ENCODE measurements at regions not wholly inside any gene's neighbourhood (a gene's known extent, or its start where the extent isn't known, plus 50 kb on each side); places are given as distances from the start of the nearest gene placed in this dataset.
"Not testable (repeated sequence)": the region's sequence is repeated elsewhere in the genome, so short reads cannot be mapped to it uniquely, and the experiment has no call there.

- H3K9me3 ChIP-seq (ENCODE audit: control insufficient read depth, low read length); DNase-seq; H3K27me3 ChIP-seq (ENCODE audit: control insufficient read depth, insufficient read depth); H3K27ac ChIP-seq (ENCODE audit: low read length); H3K4me3 ChIP-seq (ENCODE audit: low read length); H3K4me1 ChIP-seq (ENCODE audit: control insufficient read depth, insufficient read depth, low read length): not testable (repeated sequence)
- intact Hi-C loops (cut with DNase I): loop anchor here in 2 of 4 donors (5.0 to 10.0 kb wide), 2 partner anchors 369 to 371 kb away; no protein-coding TSS in a partner anchor
- WGBS: 92% methylated on average over 6 of the region's 6 CpGs
- peak in 1 of 2 donors; percentile 19 for ATAC-seq
Measured at GRCh38 chr12:131296136-131296535, 342.4 kb downstream of the ADGRD1 start.

- H3K4me1 ChIP-seq (ENCODE audit: control insufficient read depth, insufficient read depth, low read length); H3K4me3 ChIP-seq (ENCODE audit: low read length); H3K27ac ChIP-seq (ENCODE audit: low read length); DNase-seq; H3K9me3 ChIP-seq (ENCODE audit: control insufficient read depth, low read length); H3K27me3 ChIP-seq (ENCODE audit: control insufficient read depth, insufficient read depth): not testable (repeated sequence)
- intact Hi-C loops (cut with DNase I): loop anchor here in 2 of 4 donors (5.0 to 10.0 kb wide), 2 partner anchors 368 to 371 kb away; no protein-coding TSS in a partner anchor
- peak in 1 of 2 donors; percentile 49 for ATAC-seq
- WGBS: 92% methylated on average over 14 of the region's 14 CpGs
Measured at GRCh38 chr12:131296651-131297050, 342.9 kb downstream of the ADGRD1 start.

- peak; percentile 36 to 48 for ATAC-seq
- DNase-seq; H3K9me3 ChIP-seq (ENCODE audit: control insufficient read depth, low read length); H3K27me3 ChIP-seq (ENCODE audit: control insufficient read depth, insufficient read depth); H3K4me3 ChIP-seq (ENCODE audit: low read length); H3K4me1 ChIP-seq (ENCODE audit: control insufficient read depth, insufficient read depth, low read length); H3K27ac ChIP-seq (ENCODE audit: low read length): not testable (repeated sequence)
- intact Hi-C loops (cut with DNase I): loop anchor here in 2 of 4 donors (5.0 to 10.0 kb wide), 2 partner anchors 366 to 369 kb away; no protein-coding TSS in a partner anchor
- 24% methylated on average over 8 of the region's 83 CpGs for WGBS
Measured at GRCh38 chr12:131298526-131299369, 345.0 kb downstream of the ADGRD1 start.

- H3K4me3 ChIP-seq (ENCODE audit: low read length); H3K4me1 ChIP-seq (ENCODE audit: control insufficient read depth, insufficient read depth, low read length); H3K9me3 ChIP-seq (ENCODE audit: control insufficient read depth, low read length); H3K27ac ChIP-seq (ENCODE audit: low read length); H3K27me3 ChIP-seq (ENCODE audit: control insufficient read depth, insufficient read depth); DNase-seq: not testable (repeated sequence)
- intact Hi-C loops (cut with DNase I): loop anchor here in 2 of 4 donors (5.0 to 10.0 kb wide), 2 partner anchors 365 to 368 kb away; no protein-coding TSS in a partner anchor
- peak; percentile 37 to 54 for ATAC-seq
- 57% methylated on average over 5 of the region's 27 CpGs for WGBS
Measured at GRCh38 chr12:131299370-131299701, 345.6 kb downstream of the ADGRD1 start.

- DNase-seq; H3K9me3 ChIP-seq (ENCODE audit: control insufficient read depth, low read length); H3K27ac ChIP-seq (ENCODE audit: low read length); H3K27me3 ChIP-seq (ENCODE audit: control insufficient read depth, insufficient read depth); ATAC-seq; H3K4me1 ChIP-seq (ENCODE audit: control insufficient read depth, insufficient read depth, low read length); H3K4me3 ChIP-seq (ENCODE audit: low read length); intact Hi-C loops (cut with DNase I): not testable (repeated sequence)
- WGBS: 64% methylated on average over 2 of the region's 5 CpGs
Measured at GRCh38 chr12:131303576-131303975, 349.9 kb downstream of the ADGRD1 start.

GRCh38 chr12:131304642-131305041 is 350.9 kb downstream of the ADGRD1 start:
- WGBS: 75% methylated on average over 2 of the region's 6 CpGs
- intact Hi-C loops (cut with DNase I); DNase-seq; H3K4me3 ChIP-seq (ENCODE audit: low read length); H3K27ac ChIP-seq (ENCODE audit: low read length); H3K9me3 ChIP-seq (ENCODE audit: control insufficient read depth, low read length); H3K27me3 ChIP-seq (ENCODE audit: control insufficient read depth, insufficient read depth); ATAC-seq; H3K4me1 ChIP-seq (ENCODE audit: control insufficient read depth, insufficient read depth, low read length): not testable (repeated sequence)

- intact Hi-C loops (cut with DNase I): loop anchor here in 1 of 4 donors (5.0 kb wide), 1 partner anchor 333 kb away; no protein-coding TSS in a partner anchor
- DNase-seq (no peak), ATAC-seq (no peak)
- Histone ChIP-seq H3K27me3 (ENCODE audit: control insufficient read depth, insufficient read depth) (no peaks in the 10 kb centered on the region), H3K4me3 (ENCODE audit: low read length) (no peak overlapping the region), H3K27ac (ENCODE audit: low read length) (no peak overlapping the region), H3K9me3 (ENCODE audit: control insufficient read depth, low read length) (no peaks in the 10 kb centered on the region), H3K4me1 (ENCODE audit: control insufficient read depth, insufficient read depth, low read length) (no peaks in the 10 kb centered on the region)
- 69% methylated on average over 5 of the region's 5 CpGs for WGBS
Measured at GRCh38 chr12:131309700-131310099, 356.0 kb downstream of the ADGRD1 start.

GRCh38 chr12:131310227-131310969 is 356.7 kb downstream of the ADGRD1 start:
- not testable (repeated sequence) for DNase-seq
- intact Hi-C loops (cut with DNase I): loop anchor here in 1 of 4 donors (5.0 kb wide), 1 partner anchor 332 kb away; no protein-coding TSS in a partner anchor

GRCh38 chr12:131311279-131311722 is 357.6 kb downstream of the ADGRD1 start:
- H3K27ac ChIP-seq (ENCODE audit: low read length); H3K4me3 ChIP-seq (ENCODE audit: low read length); H3K27me3 ChIP-seq (ENCODE audit: control insufficient read depth, insufficient read depth); H3K9me3 ChIP-seq (ENCODE audit: control insufficient read depth, low read length); DNase-seq; H3K4me1 ChIP-seq (ENCODE audit: control insufficient read depth, insufficient read depth, low read length): not testable (repeated sequence)
- intact Hi-C loops (cut with DNase I): loop anchor here in 1 of 4 donors (5.0 kb wide), 1 partner anchor 331 kb away; no protein-coding TSS in a partner anchor
- peak in 1 of 2 donors; percentile 45 for ATAC-seq
- 26% methylated on average over 10 of the region's 12 CpGs for WGBS

More at GRCh38 chr12:131310227-131310969, 356.7 kb downstream of the ADGRD1 start:
- not testable (repeated sequence) for ATAC-seq; H3K27me3 ChIP-seq (ENCODE audit: control insufficient read depth, insufficient read depth); H3K4me1 ChIP-seq (ENCODE audit: control insufficient read depth, insufficient read depth, low read length); H3K9me3 ChIP-seq (ENCODE audit: control insufficient read depth, low read length); H3K4me3 ChIP-seq (ENCODE audit: low read length); H3K27ac ChIP-seq (ENCODE audit: low read length)
- WGBS: 73% methylated on average over 20 of the region's 22 CpGs

- no peaks in the 10 kb centered on the region for H3K4me1 ChIP-seq (ENCODE audit: control insufficient read depth, insufficient read depth, low read length)
Measured at GRCh38 chr12:131311764-131312163, 358.1 kb downstream of the ADGRD1 start.

More at GRCh38 chr12:131311764-131312163, 358.1 kb downstream of the ADGRD1 start:
- DNase-seq: no peak
- H3K9me3 ChIP-seq (ENCODE audit: control insufficient read depth, low read length): no peaks in the 10 kb centered on the region
- H3K4me3 ChIP-seq (ENCODE audit: low read length): no peak overlapping the region
- intact Hi-C loops (cut with DNase I): loop anchor here in 1 of 4 donors (5.0 kb wide), 1 partner anchor 331 kb away; no protein-coding TSS in a partner anchor
- WGBS: 49% methylated on average over 10 of the region's 10 CpGs
- H3K27ac ChIP-seq (ENCODE audit: low read length): no peak overlapping the region
- H3K27me3 ChIP-seq (ENCODE audit: control insufficient read depth, insufficient read depth): no peaks in the 10 kb centered on the region
- no peak for ATAC-seq
